Cardiac fibroblast (primary cell): ENCODE measurements at regions not wholly inside any gene's neighbourhood (a gene's known extent, or its start where the extent isn't known, plus 50 kb on each side); places are given as distances from the start of the nearest gene placed in this dataset.

Experiments used
- DNase-seq, 2 donors: peaks; one replicate each; pipeline versions ENCODE4 v3.0.0 to v3.0.0-alpha.2; 2010; ENCODE audit warnings: low read depth in 2 of 2
- H3K4me3 ChIP-seq, 2 donors: replicated peaks in 1 of 2; 1 replicate in 1 of 2; 2 replicates in 1 of 2; pipeline ENCODE4 v1.5.1; 2011; ENCODE audit warnings: low read depth in 2 of 2, low read length in 2 of 2, mild to moderate bottlenecking in 2 of 2, moderate library complexity in 1 of 2
- CTCF ChIP-seq: IDR thresholded peaks from one replicate; pipeline ENCODE4 v1.5.1; 2011; ENCODE audit warnings: low read depth, mild to moderate bottlenecking, low read length, inconsistent platforms

GRCh38 chr18:55166260-55166598 lies 207.0 kb upstream of the CCDC68 start:
- TF ChIP-seq CTCF: no peak
- DNase-seq: peak in 1 of 2 donors; percentile 8
- no peak overlapping the region for H3K4me3 ChIP-seq

- no peak for TF ChIP-seq CTCF
- no peak for DNase-seq
- no peak overlapping the region for H3K4me3 ChIP-seq
These were observed 204.3 kb upstream of the CCDC68 start for GRCh38 chr18:55163550-55163949.

- H3K4me3 ChIP-seq: no peak overlapping the region
- peak in 1 of 2 donors; percentile 61 for DNase-seq
- TF ChIP-seq CTCF: no peak
These were observed 202.7 kb upstream of the CCDC68 start for GRCh38 chr18:55161916-55162315.

- no peak for DNase-seq
- H3K4me3 ChIP-seq: no peak overlapping the region
- TF ChIP-seq CTCF: no peak
These were observed 199.8 kb upstream of the CCDC68 start for GRCh38 chr18:55159027-55159426.

GRCh38 chr18:55158570-55158969 lies 199.3 kb upstream of the CCDC68 start:
- no peak for TF ChIP-seq CTCF
- DNase-seq: no peak
- no peak overlapping the region for H3K4me3 ChIP-seq

- H3K4me3 ChIP-seq: no peak overlapping the region
- DNase-seq: no peak
- no peak for TF ChIP-seq CTCF
These were observed 194.1 kb upstream of the CCDC68 start for GRCh38 chr18:55153346-55153745.

- TF ChIP-seq CTCF: no peak
- DNase-seq: peak; percentile 12 to 50
- no peak overlapping the region for H3K4me3 ChIP-seq
These were observed 193.5 kb upstream of the CCDC68 start for GRCh38 chr18:55152801-55153200.
